HG03280 (cell line): ENCODE measurements at regions not wholly inside any gene's neighbourhood (a gene's known extent, or its start where the extent isn't known, plus 50 kb on each side); places are given as distances from the start of the nearest gene placed in this dataset.

Experiments used
- ATAC-seq: cut with Tn5 transposase; IDR thresholded peaks from one replicate; pipeline ENCODE4 v1.9.1; 2021; ENCODE audit warnings: mild to moderate bottlenecking, moderate library complexity; ENCODE audit not compliant: unreplicated experiment

GRCh38 chr13:53143757-53144339, 115.2 kb downstream of the OLFM4 start:
- no peak for ATAC-seq

GRCh38 chr13:53144826-53145225, 116.2 kb downstream of the OLFM4 start:
- ATAC-seq: no peak

- no peak for ATAC-seq
Measured at GRCh38 chr13:53150568-53150967, 122.0 kb downstream of the OLFM4 start.

GRCh38 chr13:53151336-53152056, 122.9 kb downstream of the OLFM4 start:
- ATAC-seq: peak; percentile 92

- no peak for ATAC-seq
Measured at GRCh38 chr13:53152057-53152421, 123.4 kb downstream of the OLFM4 start.

GRCh38 chr13:53158201-53158600, 129.6 kb downstream of the OLFM4 start:
- ATAC-seq: no peak

GRCh38 chr13:53159431-53159830, 130.8 kb downstream of the OLFM4 start:
- ATAC-seq: no peak

- ATAC-seq: no peak
Measured at GRCh38 chr13:53160211-53160610, 131.6 kb downstream of the OLFM4 start.

- ATAC-seq: no peak
Measured at GRCh38 chr13:53161251-53161650, 132.6 kb downstream of the OLFM4 start.

GRCh38 chr13:53165261-53165660, 136.6 kb downstream of the OLFM4 start:
- no peak for ATAC-seq

- ATAC-seq: no peak
Measured at GRCh38 chr13:53167561-53167960, 138.9 kb downstream of the OLFM4 start.

GRCh38 chr13:53170910-53171309, 142.3 kb downstream of the OLFM4 start:
- ATAC-seq: no peak

GRCh38 chr13:53174545-53174944, 145.9 kb downstream of the OLFM4 start:
- ATAC-seq: no peak

- no peak for ATAC-seq
Measured at GRCh38 chr13:53180684-53181083, 152.1 kb downstream of the OLFM4 start.

GRCh38 chr13:53182724-53183123, 154.1 kb downstream of the OLFM4 start:
- ATAC-seq: no peak

- no peak for ATAC-seq
Measured at GRCh38 chr13:53188120-53188519, 159.5 kb downstream of the OLFM4 start.

GRCh38 chr13:53189162-53189561, 160.5 kb downstream of the OLFM4 start:
- no peak for ATAC-seq

GRCh38 chr13:53191091-53191490, 162.5 kb downstream of the OLFM4 start:
- ATAC-seq: no peak

- ATAC-seq: no peak
Measured at GRCh38 chr13:53197424-53197823, 168.8 kb downstream of the OLFM4 start.

- no peak for ATAC-seq
Measured at GRCh38 chr13:53198017-53198416, 169.4 kb downstream of the OLFM4 start.

- no peak for ATAC-seq
Measured at GRCh38 chr13:53198736-53199135, 170.1 kb downstream of the OLFM4 start.

GRCh38 chr13:53200075-53200474, 171.5 kb downstream of the OLFM4 start:
- no peak for ATAC-seq
